ENCODE measurements at regions not wholly inside any gene's neighbourhood (a gene's known extent, or its start where the extent isn't known, plus 50 kb on each side); places are given as distances from the start of the nearest gene placed in this dataset.

DNA sequence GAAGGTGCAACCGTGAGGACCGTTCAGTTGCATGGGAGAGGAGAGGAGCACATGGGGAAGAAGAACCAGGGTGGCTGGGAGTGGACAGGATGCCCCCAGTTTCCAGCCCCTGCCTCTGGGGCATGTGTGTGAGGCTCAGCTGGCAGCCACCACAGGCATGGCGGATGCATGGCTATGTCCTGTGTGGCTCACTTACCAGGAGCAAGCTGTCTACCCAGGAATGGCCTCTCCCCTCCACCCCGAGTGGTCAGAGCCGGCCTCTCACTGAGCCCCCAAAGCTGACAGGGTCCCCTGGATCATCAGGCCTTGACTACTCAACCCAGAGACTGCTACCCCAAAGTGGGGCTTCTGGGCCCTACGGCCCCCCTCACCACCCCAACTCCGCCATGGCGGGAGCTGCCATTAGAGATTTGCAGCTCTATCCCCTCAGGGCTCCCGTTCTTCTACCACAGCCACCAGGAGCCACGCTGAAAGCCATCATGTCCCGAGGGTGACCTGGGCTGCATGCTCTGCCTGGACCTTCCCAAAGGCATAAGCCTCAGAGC, 65.3 kb downstream of the RHOB start:
- TF ChIP-seq, protein P1, sequence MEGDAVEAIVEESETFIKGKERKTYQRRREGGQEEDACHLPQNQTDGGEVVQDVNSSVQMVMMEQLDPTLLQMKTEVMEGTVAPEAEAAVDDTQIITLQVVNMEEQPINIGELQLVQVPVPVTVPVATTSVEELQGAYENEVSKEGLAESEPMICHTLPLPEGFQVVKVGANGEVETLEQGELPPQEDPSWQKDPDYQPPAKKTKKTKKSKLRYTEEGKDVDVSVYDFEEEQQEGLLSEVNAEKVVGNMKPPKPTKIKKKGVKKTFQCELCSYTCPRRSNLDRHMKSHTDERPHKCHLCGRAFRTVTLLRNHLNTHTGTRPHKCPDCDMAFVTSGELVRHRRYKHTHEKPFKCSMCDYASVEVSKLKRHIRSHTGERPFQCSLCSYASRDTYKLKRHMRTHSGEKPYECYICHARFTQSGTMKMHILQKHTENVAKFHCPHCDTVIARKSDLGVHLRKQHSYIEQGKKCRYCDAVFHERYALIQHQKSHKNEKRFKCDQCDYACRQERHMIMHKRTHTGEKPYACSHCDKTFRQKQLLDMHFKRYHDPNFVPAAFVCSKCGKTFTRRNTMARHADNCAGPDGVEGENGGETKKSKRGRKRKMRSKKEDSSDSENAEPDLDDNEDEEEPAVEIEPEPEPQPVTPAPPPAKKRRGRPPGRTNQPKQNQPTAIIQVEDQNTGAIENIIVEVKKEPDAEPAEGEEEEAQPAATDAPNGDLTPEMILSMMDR (IDR thresholded peaks at IDR 0.05) = no peak
- no peak for TF ChIP-seq POLR2A (IDR thresholded peaks at IDR 0.05)
